ENCODE measurements at regions not wholly inside any gene's neighbourhood (a gene's known extent, or its start where the extent isn't known, plus 50 kb on each side); places are given as distances from the start of the nearest gene placed in this dataset.
"Not testable (repeated sequence)": the region's sequence is repeated elsewhere in the genome, so short reads cannot be mapped to it uniquely, and the experiment has no call there.

DNA sequence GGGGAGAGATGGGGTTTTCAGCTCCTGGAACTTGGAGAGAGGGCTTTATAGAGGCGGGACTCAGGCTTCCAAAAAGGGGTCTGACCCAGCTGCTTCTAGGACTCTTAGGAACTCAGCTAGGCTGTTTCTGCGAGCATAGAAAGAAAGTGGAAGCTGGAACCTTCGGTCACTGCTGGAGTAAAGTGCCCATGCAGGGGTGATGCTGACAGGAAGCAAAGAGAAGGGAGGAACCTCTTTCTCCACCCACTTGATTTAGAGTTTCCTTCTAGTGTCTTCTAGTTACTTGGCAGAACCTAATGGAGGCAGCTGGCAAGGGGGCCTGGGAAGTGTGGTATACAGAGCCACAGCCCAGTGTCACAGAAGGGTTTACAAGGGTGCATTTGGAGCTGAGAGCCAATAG, 283.6 kb downstream of the QKI start:
- H2AFZ ChIP-seq (ENCODE audit: low read depth, low read length, poor library complexity, severe bottlenecking): no peak overlapping the region
- H3K27me3 ChIP-seq (ENCODE audit: insufficient read depth, low read length): no peaks in the 10 kb centered on the region
- no peak overlapping the region for H3K9ac ChIP-seq (ENCODE audit: low read length)
- CTCF ChIA-PET: no interaction called here
- no peaks in the 10 kb centered on the region for H4K20me1 ChIP-seq (ENCODE audit: insufficient read depth)
- ATAC-seq: no peak
- intact Hi-C loops (cut with micrococcal nuclease): no loop called here
- no peak overlapping the region for H3K4me2 ChIP-seq (ENCODE audit: low read length)
- POLR2A ChIA-PET: no interaction called here
- no peaks in the 10 kb centered on the region for H3K4me1 ChIP-seq (ENCODE audit: control insufficient read depth in 1 of 2, insufficient read depth in 2 of 2, low read length in 2 of 2)
- H3K9me2 ChIP-seq (ENCODE audit: insufficient read depth): no peaks in the 10 kb centered on the region
- no peak overlapping the region for H3K4me3 ChIP-seq (replicated peaks in 1 of 2; ENCODE audit: low read depth in 1 of 2, low read length in 2 of 2)
- RAD21 ChIA-PET (ENCODE audit: low non-redundant PET in 1 of 2, low total read pairs in 2 of 2, uncharacterized antibody in 2 of 2, unreplicated experiment in 2 of 2): no interaction called here
- no TSS peak for BruUV-seq (replicated peaks)
- no peaks in the 10 kb centered on the region for H3K9me3 ChIP-seq (ENCODE audit: control insufficient read depth in 1 of 2, insufficient read depth in 1 of 2, low read depth in 1 of 2, low read length in 2 of 2)
- TF ChIP-seq ZFX (IDR thresholded peaks at IDR 0.05) (no peak), RAD21 (IDR thresholded peaks at IDR 0.05; ENCODE audit: low read depth) (no peak), TCF7L2 (IDR thresholded peaks at IDR 0.05; ENCODE audit: borderline replicate concordance, extremely low read depth, insufficient read depth, insufficient read length) (no peak), FOSL1 (IDR thresholded peaks at IDR 0.05; ENCODE audit: low read depth) (no peak), POLR2AphosphoS5 (IDR thresholded peaks at IDR 0.05; ENCODE audit: low read depth, low read length) (no peak), JUND (IDR thresholded peaks at IDR 0.05) (no peak), EGR1 (IDR thresholded peaks at IDR 0.05; ENCODE audit: low read depth) (no peak), ZNF274 (IDR thresholded peaks at IDR 0.05; ENCODE audit: low read depth, low read length) (no peak), YY1 (IDR thresholded peaks at IDR 0.05; ENCODE audit: extremely low read depth, insufficient replicate concordance, low read depth, low read length) (no peak), SP1 (IDR thresholded peaks at IDR 0.05; ENCODE audit: low read depth) (no peak), ELF1 (IDR thresholded peaks at IDR 0.05; ENCODE audit: borderline replicate concordance, low read depth) (no peak), POLR2A (IDR thresholded peaks at IDR 0.05; ENCODE audit: borderline replicate concordance, extremely low read depth, insufficient read depth, insufficient read length) (no peak), CBX3 (IDR thresholded peaks at IDR 0.05; ENCODE audit: low read depth) (no peak)
- TF ChIP-seq, protein P1, sequence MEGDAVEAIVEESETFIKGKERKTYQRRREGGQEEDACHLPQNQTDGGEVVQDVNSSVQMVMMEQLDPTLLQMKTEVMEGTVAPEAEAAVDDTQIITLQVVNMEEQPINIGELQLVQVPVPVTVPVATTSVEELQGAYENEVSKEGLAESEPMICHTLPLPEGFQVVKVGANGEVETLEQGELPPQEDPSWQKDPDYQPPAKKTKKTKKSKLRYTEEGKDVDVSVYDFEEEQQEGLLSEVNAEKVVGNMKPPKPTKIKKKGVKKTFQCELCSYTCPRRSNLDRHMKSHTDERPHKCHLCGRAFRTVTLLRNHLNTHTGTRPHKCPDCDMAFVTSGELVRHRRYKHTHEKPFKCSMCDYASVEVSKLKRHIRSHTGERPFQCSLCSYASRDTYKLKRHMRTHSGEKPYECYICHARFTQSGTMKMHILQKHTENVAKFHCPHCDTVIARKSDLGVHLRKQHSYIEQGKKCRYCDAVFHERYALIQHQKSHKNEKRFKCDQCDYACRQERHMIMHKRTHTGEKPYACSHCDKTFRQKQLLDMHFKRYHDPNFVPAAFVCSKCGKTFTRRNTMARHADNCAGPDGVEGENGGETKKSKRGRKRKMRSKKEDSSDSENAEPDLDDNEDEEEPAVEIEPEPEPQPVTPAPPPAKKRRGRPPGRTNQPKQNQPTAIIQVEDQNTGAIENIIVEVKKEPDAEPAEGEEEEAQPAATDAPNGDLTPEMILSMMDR (IDR thresholded peaks at IDR 0.05 in 2 of 3, conservative IDR thresholded peaks at IDR 0.05 in 1 of 3; ENCODE audit: borderline replicate concordance in 1 of 3, insufficient read depth in 1 of 3, low read depth in 2 of 3, low read length in 2 of 3): no peak
- TF ChIP-seq, protein P2, sequence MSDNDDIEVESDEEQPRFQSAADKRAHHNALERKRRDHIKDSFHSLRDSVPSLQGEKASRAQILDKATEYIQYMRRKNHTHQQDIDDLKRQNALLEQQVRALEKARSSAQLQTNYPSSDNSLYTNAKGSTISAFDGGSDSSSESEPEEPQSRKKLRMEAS (IDR thresholded peaks at IDR 0.05): no peak
- H3K36me3 ChIP-seq (ENCODE audit: control insufficient read depth in 1 of 2, insufficient read depth in 2 of 2, low read length in 2 of 2): no peaks in the 10 kb centered on the region
- DNase-seq (ENCODE audit: low read depth, low spot score): no peak
- H3K79me2 ChIP-seq (ENCODE audit: insufficient read depth, low read length): no peaks in the 10 kb centered on the region
- H3K27ac ChIP-seq (ENCODE audit: low read depth, low read length): no peak overlapping the region

DNA sequence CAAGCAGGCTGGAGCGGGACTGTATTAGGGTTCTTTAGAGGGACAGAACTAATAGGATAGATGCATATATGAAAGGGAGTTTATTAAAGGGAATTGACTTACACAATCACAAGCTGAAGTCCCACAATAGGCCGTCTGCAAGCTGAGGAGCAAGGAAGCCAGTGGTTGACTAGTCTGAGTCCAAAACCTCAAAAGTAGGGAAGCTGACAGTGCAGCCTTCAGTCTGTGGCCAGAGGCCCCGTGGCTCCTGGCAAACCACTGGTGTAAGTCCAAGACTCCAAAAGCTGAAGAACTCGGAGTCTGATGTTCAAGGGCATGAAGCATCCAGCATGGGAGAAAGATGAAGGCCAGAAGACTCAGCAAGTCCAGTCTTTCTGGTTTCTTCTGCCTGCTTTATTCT, 281.8 kb downstream of the QKI start:
- RAD21 ChIA-PET (ENCODE audit: low non-redundant PET in 1 of 2, low total read pairs in 2 of 2, uncharacterized antibody in 2 of 2, unreplicated experiment in 2 of 2); H3K9ac ChIP-seq (ENCODE audit: low read length); BruUV-seq (replicated peaks); H2AFZ ChIP-seq (ENCODE audit: low read depth, low read length, poor library complexity, severe bottlenecking); POLR2A ChIA-PET; CTCF ChIA-PET; H3K27ac ChIP-seq (ENCODE audit: low read depth, low read length); H4K20me1 ChIP-seq (ENCODE audit: insufficient read depth); H3K79me2 ChIP-seq (ENCODE audit: insufficient read depth, low read length); H3K9me2 ChIP-seq (ENCODE audit: insufficient read depth); ATAC-seq; H3K27me3 ChIP-seq (ENCODE audit: insufficient read depth, low read length); H3K36me3 ChIP-seq (ENCODE audit: control insufficient read depth in 1 of 2, insufficient read depth in 2 of 2, low read length in 2 of 2); H3K9me3 ChIP-seq (ENCODE audit: control insufficient read depth in 1 of 2, insufficient read depth in 1 of 2, low read depth in 1 of 2, low read length in 2 of 2); DNase-seq (ENCODE audit: low read depth, low spot score); H3K4me2 ChIP-seq (ENCODE audit: low read length); intact Hi-C loops (cut with micrococcal nuclease); H3K4me3 ChIP-seq (replicated peaks in 1 of 2; ENCODE audit: low read depth in 1 of 2, low read length in 2 of 2); H3K4me1 ChIP-seq (ENCODE audit: control insufficient read depth in 1 of 2, insufficient read depth in 2 of 2, low read length in 2 of 2): not testable (repeated sequence)
